H9 (cell line): ENCODE measurements at regions not wholly inside any gene's neighbourhood (a gene's known extent, or its start where the extent isn't known, plus 50 kb on each side); places are given as distances from the start of the nearest gene placed in this dataset.

Experiments used
- DNase-seq: peaks from one replicate; pipeline ENCODE4 v3.0.0-alpha.2; 2017
- H2AFZ ChIP-seq: one replicate; pipeline ENCODE4 v1.6.1; 2013; ENCODE audit warnings: mild to moderate bottlenecking, low read length, control low read depth, moderate library complexity
- H2AK5ac ChIP-seq: 2 replicates; pipeline ENCODE4 v1.6.1; 2013; ENCODE audit warnings: low read length, control low read depth, mixed read lengths; ENCODE audit not compliant: insufficient read length
- H2BK120ac ChIP-seq: one replicate; pipeline ENCODE4 v1.6.1; 2013; ENCODE audit warnings: low read depth, mild to moderate bottlenecking, low read length, control low read depth, inconsistent platforms; ENCODE audit not compliant: poor library complexity, severe bottlenecking
- H2BK12ac ChIP-seq: 2 replicates; pipeline ENCODE4 v1.6.1; 2013; ENCODE audit warnings: low read length, control low read depth, mixed read lengths, low read depth; ENCODE audit not compliant: insufficient read length
- H2BK15ac ChIP-seq: 2 replicates; pipeline ENCODE4 v1.6.1; 2013; ENCODE audit warnings: low read depth, low read length, control low read depth
- H2BK20ac ChIP-seq: one replicate; pipeline ENCODE4 v1.6.1; 2013; ENCODE audit warnings: low read depth, mild to moderate bottlenecking, low read length, control low read depth, inconsistent platforms; ENCODE audit not compliant: poor library complexity, severe bottlenecking
- H2BK5ac ChIP-seq: 2 replicates; pipeline ENCODE4 v1.6.1; 2013; ENCODE audit warnings: low read length, control low read depth, mixed read lengths; ENCODE audit not compliant: insufficient read length
- H3K14ac ChIP-seq: 2 replicates; pipeline ENCODE4 v1.6.1; 2013; ENCODE audit warnings: low read length, control low read depth; ENCODE audit not compliant: insufficient read depth
- H3K18ac ChIP-seq: 2 replicates; pipeline ENCODE4 v1.6.1; 2013; ENCODE audit warnings: low read depth, mild to moderate bottlenecking, mixed read lengths, low read length, control low read depth; ENCODE audit not compliant: insufficient read length
- H3K23ac ChIP-seq: 2 replicates; pipeline ENCODE4 v1.6.1; 2013; ENCODE audit warnings: low read length, control low read depth, mixed read lengths, low read depth; ENCODE audit not compliant: insufficient read length
- H3K23me2 ChIP-seq: 2 replicates; pipeline ENCODE4 v1.6.1; 2013; ENCODE audit warnings: low read depth, mild to moderate bottlenecking, mixed read lengths, low read length, control low read depth; ENCODE audit not compliant: insufficient read length, poor library complexity, severe bottlenecking
- H3K27ac ChIP-seq: 2 replicates; pipeline ENCODE4 v1.5.1; 2013; ENCODE audit warnings: low read length, control low read depth, mixed read lengths, low read depth; ENCODE audit not compliant: insufficient read length
- H3K27me3 ChIP-seq: 2 replicates; pipeline ENCODE4 v1.6.1; 2013; ENCODE audit warnings: low read length, control low read depth, inconsistent platforms; ENCODE audit not compliant: insufficient read depth
- H3K4ac ChIP-seq: 2 replicates; pipeline ENCODE4 v1.6.1; 2013; ENCODE audit warnings: low read depth, mild to moderate bottlenecking, control low read depth, inconsistent platforms, low read length, moderate library complexity
- H3K4me1 ChIP-seq: 2 replicates; pipeline ENCODE4 v1.6.1; 2013; ENCODE audit warnings: low read length, control low read depth, inconsistent platforms; ENCODE audit not compliant: insufficient read depth
- H3K4me2 ChIP-seq: 2 replicates; pipeline ENCODE4 v1.6.1; 2013; ENCODE audit warnings: low read length, control low read depth, mixed read lengths; ENCODE audit not compliant: insufficient read length, insufficient read depth
- H3K56ac ChIP-seq: 2 replicates; pipeline ENCODE4 v1.6.1; 2013; ENCODE audit warnings: low read depth, mild to moderate bottlenecking, mixed read lengths, low read length, control low read depth; ENCODE audit not compliant: insufficient read length
- H3K79me1 ChIP-seq: 2 replicates; pipeline ENCODE4 v1.6.1; 2013; ENCODE audit warnings: low read depth, mild to moderate bottlenecking, moderate library complexity, low read length, control low read depth, inconsistent platforms; ENCODE audit not compliant: insufficient read depth, poor library complexity, severe bottlenecking
- H3K79me2 ChIP-seq: 2 replicates; pipeline ENCODE4 v1.6.1; 2013; ENCODE audit warnings: low read length, control low read depth, inconsistent platforms; ENCODE audit not compliant: insufficient read depth
- H3K9ac ChIP-seq: 2 replicates; pipeline ENCODE4 v1.6.1; 2013; ENCODE audit warnings: low read length, control low read depth, mixed read lengths; ENCODE audit not compliant: insufficient read length; ENCODE audit errors: extremely low read depth
- H3K9me3 ChIP-seq: one replicate; pipeline ENCODE4 v1.6.1; 2013; ENCODE audit warnings: low read depth, low read length, inconsistent platforms; ENCODE audit not compliant: control insufficient read depth
- H3T11ph ChIP-seq: one replicate; pipeline ENCODE4 v1.6.1; 2013; ENCODE audit warnings: mild to moderate bottlenecking, low read length, control low read depth, inconsistent platforms
- H4K20me1 ChIP-seq: one replicate; pipeline ENCODE4 v1.6.1; 2013; ENCODE audit not compliant: control insufficient read depth, insufficient read length, insufficient read depth
- H4K5ac ChIP-seq: 2 replicates; pipeline ENCODE4 v1.6.1; 2013; ENCODE audit warnings: low read depth, mild to moderate bottlenecking, mixed read lengths, low read length, control low read depth; ENCODE audit not compliant: insufficient read length
- H4K8ac ChIP-seq: replicated peaks from 2 replicates; pipeline ENCODE4 v1.6.1; 2013; ENCODE audit warnings: low read length, control low read depth, mixed read lengths, low read depth; ENCODE audit not compliant: insufficient read length
- H4K91ac ChIP-seq: 2 replicates; pipeline ENCODE4 v1.6.1; 2013; ENCODE audit warnings: low read depth, mild to moderate bottlenecking, moderate library complexity, mixed read lengths, low read length, control low read depth; ENCODE audit not compliant: insufficient read length
- H3K27ac Mint-ChIP-seq, 3 experiments: 2 replicates in 2 of 3; 3 replicates in 1 of 3; pipeline ENCODE4 v1.8.0; 2020 to 2021; ENCODE audit warnings: mixed read lengths in 3 of 3, mild to moderate bottlenecking in 1 of 3, moderate library complexity in 1 of 3
- H3K27me3 Mint-ChIP-seq: 2 replicates; pipeline ENCODE4 v1.8.0; 2021; ENCODE audit warnings: low read depth, mild to moderate bottlenecking, moderate library complexity, mixed read lengths
- H3K36me3 Mint-ChIP-seq, 3 experiments: 2 replicates in 2 of 3; 3 replicates in 1 of 3; pipeline ENCODE4 v1.8.0; 2020 to 2021; ENCODE audit warnings: low read depth in 3 of 3, mixed read lengths in 3 of 3; ENCODE audit not compliant: insufficient read depth in 1 of 3
- H3K4me1 Mint-ChIP-seq, 2 experiments: 2 replicates each; pipeline ENCODE4 v1.8.0; 2020; ENCODE audit warnings: mixed read lengths in 2 of 2
- H3K4me3 Mint-ChIP-seq, 2 experiments: 2 replicates in 1 of 2; 3 replicates in 1 of 2; pipeline ENCODE4 v1.8.0; 2020 to 2021; ENCODE audit warnings: mild to moderate bottlenecking in 2 of 2, mixed read lengths in 2 of 2, moderate library complexity in 1 of 2
- H3K9me3 Mint-ChIP-seq, 2 experiments: 2 replicates in 1 of 2; 3 replicates in 1 of 2; pipeline ENCODE4 v1.8.0; 2020; ENCODE audit warnings: mild to moderate bottlenecking in 2 of 2, mixed read lengths in 2 of 2, moderate library complexity in 1 of 2
- CTCF ChIP-seq: fragments of 200-600 bp; sonication (generic); conservative IDR thresholded peaks from 3 replicates; pipeline ENCODE4 v1.8.0; 2021; ENCODE audit warnings: antibody characterized with exemption, mild to moderate bottlenecking
- WGBS: extraction: QIAGEN DNeasy Blood & Tissue Kit; methylation state at CpG from one replicate; pipeline ENCODE4 v1.1.7; 2013; ENCODE audit warnings: missing lambda C conversion rate, low lambda C conversion rate, mixed read lengths; ENCODE audit not compliant: insufficient read length; ENCODE audit errors: extremely low coverage; 5-methylcytosine and 5-hydroxymethylcytosine counted together

GRCh38 chr3:34072297-34072696 lies 273.9 kb downstream of the PDCD6IP start:
- no peak for TF ChIP-seq CTCF
- H3K9me3 ChIP-seq: no peaks in the 10 kb centered on the region
- H4K5ac ChIP-seq: no peak overlapping the region
- Mint-ChIP-seq H3K4me1 (peaks cover 24 to 25% of the 10 kb centered on the region in 2 experiments), H3K36me3 (peaks cover 3 to 6% (median 5%) of the 10 kb centered on the region in 3 experiments; a peak in 5 of 7 replicates), H3K27ac (no peak overlapping the region), H3K27me3 (peaks cover 5% of the 10 kb centered on the region), H3K4me3 (no peak overlapping the region), H3K9me3 (peaks cover 7 to 8% of the 10 kb centered on the region in 2 experiments)
- no peak overlapping the region for H3K23ac ChIP-seq
- no peak overlapping the region for H2BK15ac ChIP-seq
- no CpG with 5 or more reads among the region's 2 CpGs for WGBS
- H2BK20ac ChIP-seq: no peak overlapping the region
- no peak overlapping the region for H4K91ac ChIP-seq
- H3K4me2 ChIP-seq: no peak overlapping the region
- H2AFZ ChIP-seq: no peak overlapping the region
- no peak for DNase-seq
- no peaks in the 10 kb centered on the region for H3K27me3 ChIP-seq
- H3K23me2 ChIP-seq: no peaks in the 10 kb centered on the region
- no peaks in the 10 kb centered on the region for H3K79me2 ChIP-seq
- no peaks in the 10 kb centered on the region for H4K20me1 ChIP-seq
- H3K4ac ChIP-seq: no peak overlapping the region
- H3K14ac ChIP-seq: no peak overlapping the region
- no peak overlapping the region for H3K27ac ChIP-seq
- no peak overlapping the region for H2BK12ac ChIP-seq
- no peak overlapping the region for H3K9ac ChIP-seq
- H2BK120ac ChIP-seq: no peak overlapping the region
- H3K4me1 ChIP-seq: peaks cover 8% of the 10 kb centered on the region; the same call in 1 of the 2 replicates
- H3K18ac ChIP-seq: no peak overlapping the region
- H3T11ph ChIP-seq: no peak overlapping the region
- H3K79me1 ChIP-seq: no peaks in the 10 kb centered on the region
- H3K56ac ChIP-seq: no peak overlapping the region
- H2AK5ac ChIP-seq: no peak overlapping the region
- H4K8ac ChIP-seq: no peak overlapping the region
- H2BK5ac ChIP-seq: no peak overlapping the region
